ENCODE measurements at regions not wholly inside any gene's neighbourhood (a gene's known extent, or its start where the extent isn't known, plus 50 kb on each side); places are given as distances from the start of the nearest gene placed in this dataset.

DNA sequence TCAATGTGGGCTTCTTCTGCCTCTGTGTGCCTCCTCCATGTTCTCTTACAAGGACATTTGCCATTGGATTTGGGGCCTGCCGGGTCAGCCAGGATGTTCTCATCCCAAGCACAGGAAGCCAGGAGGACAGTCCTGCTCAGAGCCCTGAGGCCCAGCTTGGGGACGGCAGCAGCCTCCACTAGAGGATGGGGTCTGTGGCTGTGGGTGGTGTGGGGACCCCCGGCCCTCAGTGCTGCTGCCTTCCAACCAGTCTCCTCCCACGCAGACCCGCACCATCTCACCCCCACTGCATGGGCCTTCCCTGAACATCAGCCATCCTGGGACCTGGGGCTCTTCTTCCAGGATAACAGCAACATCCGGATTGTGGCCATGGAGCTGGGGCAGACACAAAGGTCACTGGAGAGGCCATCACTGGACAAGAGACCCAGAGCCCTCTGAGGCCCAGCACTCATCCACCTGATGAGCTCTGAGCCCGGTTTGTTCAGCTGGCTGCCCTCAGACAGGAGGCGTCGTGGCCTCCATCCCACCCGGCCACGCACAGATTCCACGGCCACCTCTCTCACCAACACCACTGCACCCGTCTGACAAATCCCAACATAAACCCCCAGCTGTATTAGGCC, 56.5 kb upstream of the C14orf180 start:
- DNase-seq (no peak), ATAC-seq (ENCODE audit: low FRiP score) (no peak)
- H3K4me3 ChIP-seq (ENCODE audit: low read length in 2 of 2), result no peak overlapping the region
- peaks cover 4% of the 10 kb centered on the region for H3K9me3 ChIP-seq (ENCODE audit: control insufficient read depth, low read length)
- H3K27me3 ChIP-seq (ENCODE audit: control insufficient read depth in 1 of 2, insufficient read depth in 2 of 2, low read length in 1 of 2), result no peaks in the 10 kb centered on the region
- intact Hi-C loops (cut with DNase I), result no loop called here
- WGBS, 2 donors, result 89 to 94% methylated on average over 13 of the region's 13 CpGs
- H3K27ac ChIP-seq (ENCODE audit: low read depth in 1 of 2, low read length in 2 of 2), result no peak overlapping the region
- H3K4me1 ChIP-seq (ENCODE audit: control insufficient read depth in 1 of 2, insufficient read depth in 2 of 2, low read length in 2 of 2), result no peaks in the 10 kb centered on the region
- no peaks in the 10 kb centered on the region for H3K36me3 ChIP-seq (ENCODE audit: control insufficient read depth in 1 of 2, insufficient read depth in 2 of 2, low read length in 1 of 2)

DNA sequence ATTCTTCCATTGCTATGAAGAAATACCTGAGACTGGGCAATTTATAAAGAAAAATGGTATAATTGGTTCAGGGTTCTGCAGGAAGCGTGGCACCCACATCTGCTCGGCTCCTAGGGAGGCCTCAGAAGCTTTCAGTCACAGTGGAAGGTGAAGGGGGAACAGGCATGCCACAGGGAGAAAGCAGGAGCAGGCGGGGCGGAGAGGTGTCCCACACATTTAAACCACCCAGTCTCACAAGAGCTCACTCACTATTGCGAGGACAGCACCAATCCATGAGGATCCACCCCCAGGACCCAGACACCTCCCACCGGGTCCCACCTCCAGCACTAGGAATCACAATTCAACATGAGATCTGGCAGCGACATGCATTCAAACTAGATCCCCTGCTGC, 56.0 kb upstream of the C14orf180 start:
- peaks cover 6% of the 10 kb centered on the region for H3K9me3 ChIP-seq (ENCODE audit: control insufficient read depth, low read length)
- no peak overlapping the region for H3K27ac ChIP-seq (ENCODE audit: low read depth in 1 of 2, low read length in 2 of 2)
- ATAC-seq (ENCODE audit: low FRiP score), result no peak
- no peaks in the 10 kb centered on the region for H3K36me3 ChIP-seq (ENCODE audit: control insufficient read depth in 1 of 2, insufficient read depth in 2 of 2, low read length in 1 of 2)
- H3K27me3 ChIP-seq (ENCODE audit: control insufficient read depth in 1 of 2, insufficient read depth in 2 of 2, low read length in 1 of 2), result no peaks in the 10 kb centered on the region
- no peak for DNase-seq
- H3K4me3 ChIP-seq (ENCODE audit: low read length in 2 of 2), result no peak overlapping the region
- whole genome bisulfite sequencing, 2 donors, result 77 to 92% methylated on average over 7 of the region's 7 CpGs
- intact Hi-C loops (cut with DNase I), result no loop called here
- H3K4me1 ChIP-seq (ENCODE audit: control insufficient read depth in 1 of 2, insufficient read depth in 2 of 2, low read length in 2 of 2), result no peaks in the 10 kb centered on the region

- H3K4me3 ChIP-seq (ENCODE audit: low read length in 2 of 2), result no peak overlapping the region
- no peaks in the 10 kb centered on the region for H3K27me3 ChIP-seq (ENCODE audit: control insufficient read depth in 1 of 2, insufficient read depth in 2 of 2, low read length in 1 of 2)
- DNase-seq, result no peak
- intact Hi-C loops (cut with DNase I), result no loop called here
- H3K4me1 ChIP-seq (ENCODE audit: control insufficient read depth in 1 of 2, insufficient read depth in 2 of 2, low read length in 2 of 2), result no peaks in the 10 kb centered on the region
- no peaks in the 10 kb centered on the region for H3K36me3 ChIP-seq (ENCODE audit: control insufficient read depth in 1 of 2, insufficient read depth in 2 of 2, low read length in 1 of 2)
- peaks cover 6% of the 10 kb centered on the region for H3K9me3 ChIP-seq (ENCODE audit: control insufficient read depth, low read length)
- no peak for ATAC-seq (ENCODE audit: low FRiP score)
- H3K27ac ChIP-seq (ENCODE audit: low read depth in 1 of 2, low read length in 2 of 2), result no peak overlapping the region
- WGBS, 2 donors, result 68 to 74% methylated on average over 9 of the region's 9 CpGs
Observed at GRCh38 chr14:104524726-104525125, 54.8 kb upstream of the C14orf180 start.

DNA sequence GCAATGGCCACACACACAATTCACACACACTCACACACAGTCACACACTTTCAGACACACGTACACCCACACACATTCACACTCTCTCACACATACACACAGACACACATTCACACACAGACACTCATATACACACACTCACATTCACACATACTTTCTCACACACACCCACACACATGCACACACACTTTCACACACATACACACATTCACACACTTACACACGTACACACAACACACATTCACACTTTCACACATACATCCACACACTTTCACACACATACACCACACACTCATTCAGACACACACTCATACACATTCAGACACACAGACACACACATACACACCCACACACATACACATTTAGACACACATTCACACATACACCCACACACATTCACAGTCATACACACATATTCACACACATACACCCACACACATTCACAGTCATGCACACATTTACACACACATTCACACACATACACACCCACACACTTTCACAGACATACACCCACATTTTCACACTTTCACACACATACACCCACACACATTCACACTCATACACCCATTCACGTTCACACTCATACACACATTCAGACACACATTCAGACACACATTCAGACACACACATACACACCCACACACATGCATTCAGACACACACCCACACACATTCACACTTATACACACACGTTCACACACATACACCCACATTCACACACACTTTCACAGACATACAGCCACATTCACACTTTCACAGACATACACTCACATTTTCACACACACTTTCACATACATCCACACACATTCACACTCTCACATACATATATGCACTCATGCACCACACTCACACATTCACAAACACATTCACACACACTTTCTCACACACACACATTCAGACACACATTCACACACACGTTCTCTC, 52.6 kb upstream of the C14orf180 start:
- Histone ChIP-seq H3K4me1 (ENCODE audit: control insufficient read depth in 1 of 2, insufficient read depth in 2 of 2, low read length in 2 of 2) (no peaks in the 10 kb centered on the region), H3K4me3 (ENCODE audit: low read length in 2 of 2) (no peak overlapping the region), H3K9me3 (ENCODE audit: control insufficient read depth, low read length) (peaks cover 6% of the 10 kb centered on the region), H3K27me3 (ENCODE audit: control insufficient read depth in 1 of 2, insufficient read depth in 2 of 2, low read length in 1 of 2) (no peaks in the 10 kb centered on the region), H3K36me3 (ENCODE audit: control insufficient read depth in 1 of 2, insufficient read depth in 2 of 2, low read length in 1 of 2) (no peaks in the 10 kb centered on the region), H3K27ac (ENCODE audit: low read depth in 1 of 2, low read length in 2 of 2) (no peak overlapping the region)
- WGBS, 2 donors, result 53 to 70% methylated on average over 5 of the region's 5 CpGs
- intact Hi-C loops (cut with DNase I), result no loop called here
- no peak for DNase-seq
- ATAC-seq (ENCODE audit: low FRiP score), result no peak

DNA sequence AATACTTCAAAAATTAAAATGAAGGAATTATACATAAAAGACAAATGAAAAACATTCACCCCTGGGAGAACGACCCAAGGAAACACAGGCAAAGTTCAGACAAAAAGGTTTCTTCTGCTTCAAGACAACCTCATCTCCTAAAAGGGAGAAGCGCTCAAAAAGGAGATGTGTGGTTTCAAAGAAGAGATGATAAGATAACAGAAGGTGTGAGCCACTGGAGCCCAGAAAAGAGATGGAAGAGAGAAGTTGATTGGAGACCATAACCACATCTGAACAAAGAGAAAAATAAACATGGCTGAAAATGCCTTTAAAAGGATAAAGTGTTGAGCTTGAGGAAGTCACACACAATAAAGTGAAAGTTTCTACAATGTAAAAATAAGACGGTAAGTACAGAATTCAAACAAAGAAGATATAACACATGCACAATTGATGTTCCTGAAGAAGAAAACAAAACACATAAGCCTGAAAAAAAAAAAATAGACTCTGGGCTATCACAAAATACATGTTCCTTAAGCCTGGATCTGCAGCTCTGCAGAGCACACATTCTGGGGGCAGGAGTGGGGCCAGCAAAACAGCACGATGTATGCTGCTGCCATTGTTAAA, 51.6 kb upstream of the C14orf180 start:
- Histone ChIP-seq H3K27me3 (ENCODE audit: control insufficient read depth in 1 of 2, insufficient read depth in 2 of 2, low read length in 1 of 2) (no peaks in the 10 kb centered on the region), H3K4me1 (ENCODE audit: control insufficient read depth in 1 of 2, insufficient read depth in 2 of 2, low read length in 2 of 2) (no peaks in the 10 kb centered on the region), H3K4me3 (ENCODE audit: low read length in 2 of 2) (no peak overlapping the region), H3K36me3 (ENCODE audit: control insufficient read depth in 1 of 2, insufficient read depth in 2 of 2, low read length in 1 of 2) (no peaks in the 10 kb centered on the region), H3K27ac (ENCODE audit: low read depth in 1 of 2, low read length in 2 of 2) (no peak overlapping the region), H3K9me3 (ENCODE audit: control insufficient read depth, low read length) (peaks cover 6% of the 10 kb centered on the region)
- 89 to 90% methylated on average over 4 of the region's 4 CpGs for WGBS, 2 donors
- no peak for DNase-seq
- intact Hi-C loops (cut with DNase I), result no loop called here
- ATAC-seq (ENCODE audit: low FRiP score), result no peak

DNA sequence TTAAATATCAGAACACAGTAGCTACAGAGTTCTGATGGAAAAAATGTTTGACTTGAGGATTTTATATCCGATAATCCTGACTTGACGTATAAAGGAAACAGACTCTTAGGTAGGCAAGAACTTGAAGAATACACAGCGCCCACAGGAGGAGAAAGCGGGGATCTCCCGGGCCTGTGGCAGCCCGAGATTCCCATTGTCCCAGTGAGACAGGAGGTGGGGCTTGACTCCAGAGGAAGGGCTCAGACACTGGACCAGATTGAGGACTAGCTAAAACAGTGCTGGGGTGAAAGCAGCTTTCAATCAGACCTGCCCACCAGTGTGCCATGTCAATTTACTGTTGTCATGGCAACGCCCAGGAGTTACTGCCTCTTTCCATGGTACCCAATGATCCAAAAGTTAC, 51.1 kb upstream of the C14orf180 start:
- intact Hi-C loops (cut with DNase I), result no loop called here
- Histone ChIP-seq H3K4me1 (ENCODE audit: control insufficient read depth in 1 of 2, insufficient read depth in 2 of 2, low read length in 2 of 2) (no peaks in the 10 kb centered on the region), H3K27me3 (ENCODE audit: control insufficient read depth in 1 of 2, insufficient read depth in 2 of 2, low read length in 1 of 2) (no peaks in the 10 kb centered on the region), H3K4me3 (ENCODE audit: low read length in 2 of 2) (no peak overlapping the region), H3K36me3 (ENCODE audit: control insufficient read depth in 1 of 2, insufficient read depth in 2 of 2, low read length in 1 of 2) (no peaks in the 10 kb centered on the region), H3K9me3 (ENCODE audit: control insufficient read depth, low read length) (peaks cover 6% of the 10 kb centered on the region), H3K27ac (ENCODE audit: low read depth in 1 of 2, low read length in 2 of 2) (no peak overlapping the region)
- DNase-seq, result no peak
- WGBS, 2 donors, result 85 to 88% methylated on average over 7 of the region's 7 CpGs
- no peak for ATAC-seq (ENCODE audit: low FRiP score)
